H1 (cell line): ENCODE measurements at regions not wholly inside any gene's neighbourhood (a gene's known extent, or its start where the extent isn't known, plus 50 kb on each side); places are given as distances from the start of the nearest gene placed in this dataset.

Experiments used
- CTCF ChIA-PET: fragments of 300-600 bp; sonication (Branson Sonifier 250); formaldehyde crosslinking; loops from one replicate; lab custom pipeline; 2021; ENCODE audit not compliant: partially characterized antibody; lab: Charles Lee
- POLR2A ChIA-PET: fragments of 300-600 bp; sonication (Branson Sonifier 250); formaldehyde crosslinking; loops from one replicate; lab custom pipeline; 2021; ENCODE audit warnings: inconsistent platforms; ENCODE audit not compliant: partially characterized antibody; lab: Charles Lee
- DNase-seq, 2 experiments: peaks; one replicate each; pipeline versions ENCODE4 v3.0.0 to v3.0.0-alpha.2; 2010 to 2022; ENCODE audit warnings: low spot score in 2 of 2, low read depth in 1 of 2, mixed read lengths in 1 of 2
- FAIRE-seq: peaks from 2 replicates; lab custom pipeline; 2011; peaks lifted over from hg19 to GRCh38; lab: Jason Lieb, UNC
- H2AFZ ChIP-seq: 2 replicates; pipeline ENCODE4 v1.8.1; 2012; ENCODE audit warnings: low read length, inconsistent platforms
- H2AK5ac ChIP-seq: 2 replicates; pipeline ENCODE4 v1.6.1; 2013; ENCODE audit warnings: low read depth, low read length
- H2BK120ac ChIP-seq: replicated peaks from 2 replicates; pipeline ENCODE3; 2013; ENCODE audit warnings: low read depth, low read length, inconsistent platforms
- H2BK12ac ChIP-seq: 2 replicates; pipeline ENCODE4 v1.6.1; 2013; ENCODE audit warnings: low read depth, low read length
- H2BK15ac ChIP-seq: 2 replicates; pipeline ENCODE4 v1.6.1; 2013; ENCODE audit warnings: low read length
- H2BK20ac ChIP-seq: 2 replicates; pipeline ENCODE4 v1.6.1; 2013; ENCODE audit warnings: low read length
- H2BK5ac ChIP-seq: 2 replicates; pipeline ENCODE4 v1.6.1; 2013; ENCODE audit warnings: low read depth, low read length
- H3K14ac ChIP-seq: 2 replicates; pipeline ENCODE4 v1.6.1; 2013; ENCODE audit warnings: inconsistent platforms; ENCODE audit not compliant: insufficient read length
- H3K18ac ChIP-seq: 2 replicates; pipeline ENCODE4 v1.6.1; 2013; ENCODE audit warnings: low read length; ENCODE audit errors: extremely low read depth
- H3K23ac ChIP-seq: 2 replicates; pipeline ENCODE4 v1.6.1; 2013; ENCODE audit warnings: inconsistent platforms; ENCODE audit not compliant: insufficient read length
- H3K23me2 ChIP-seq: 2 replicates; pipeline ENCODE4 v1.6.1; 2013; ENCODE audit warnings: low read depth, low read length
- H3K27ac ChIP-seq: 2 replicates; pipeline ENCODE4 v1.6.1; 2011; ENCODE audit warnings: low read depth, low read length, inconsistent platforms
- H3K27me3 ChIP-seq, 4 experiments: replicated peaks in 1 of 4; 1 replicate in 1 of 4; 2 replicates in 3 of 4; pipeline versions ENCODE4 v1.6.1 to v1.8.1; 2011 to 2013; ENCODE audit warnings: low read length in 3 of 4, mild to moderate bottlenecking in 3 of 4, inconsistent platforms in 2 of 4, mixed read lengths in 2 of 4, moderate library complexity in 1 of 4; ENCODE audit not compliant: control insufficient read depth in 3 of 4, insufficient read depth in 3 of 4; ENCODE audit errors: extremely low read depth in 1 of 4
- H3K36me3 ChIP-seq, 4 experiments: 2 replicates each; pipeline versions ENCODE4 v1.6.1 to v1.8.1; 2011 to 2013; ENCODE audit warnings: mild to moderate bottlenecking in 4 of 4, low read length in 3 of 4, moderate library complexity in 2 of 4, control low read depth in 1 of 4, inconsistent platforms in 1 of 4; ENCODE audit not compliant: insufficient read depth in 4 of 4, control insufficient read depth in 2 of 4
- H3K4ac ChIP-seq: replicated peaks from 2 replicates; pipeline ENCODE3; 2013; ENCODE audit warnings: low read length, low read depth, mixed read lengths, inconsistent platforms; ENCODE audit not compliant: insufficient read length
- H3K4me1 ChIP-seq, 4 experiments: replicated peaks in 1 of 4; 1 replicate in 1 of 4; 2 replicates in 3 of 4; pipeline versions ENCODE4 v1.6.1 to v1.8.1; 2011 to 2013; ENCODE audit warnings: low read length in 3 of 4, inconsistent platforms in 2 of 4, mixed read lengths in 1 of 4; ENCODE audit not compliant: insufficient read depth in 4 of 4, control insufficient read depth in 3 of 4
- H3K4me2 ChIP-seq, 2 experiments: 2 replicates each; pipeline versions ENCODE4 v1.6.1 to v1.8.1; 2011 to 2013; ENCODE audit warnings: low read depth in 2 of 2, low read length in 2 of 2, control low read depth in 1 of 2, inconsistent platforms in 1 of 2, mild to moderate bottlenecking in 1 of 2; ENCODE audit not compliant: insufficient read depth in 1 of 2
- H3K4me3 ChIP-seq, 4 experiments: fragments of 200-600, 300-600 bp in 1 of 4; sonication (generic), shearing (Covaris generic), sonication (Bioruptor Twin) in 1 of 4; 2 replicates each; pipeline versions ENCODE4 v1.5.1 to v1.8.1; 2011 to 2016; ENCODE audit warnings: low read length in 4 of 4, low read depth in 3 of 4, control low read depth in 2 of 4, inconsistent platforms in 2 of 4, mild to moderate bottlenecking in 2 of 4, mixed read lengths in 1 of 4, moderate library complexity in 1 of 4; ENCODE audit not compliant: insufficient read depth in 2 of 4; ENCODE audit errors: extremely low read depth in 1 of 4
- H3K56ac ChIP-seq: replicated peaks from 2 replicates; pipeline ENCODE3; 2013; ENCODE audit warnings: low read depth, mild to moderate bottlenecking, mixed read lengths, low read length, inconsistent platforms; ENCODE audit not compliant: insufficient read length
- H3K79me1 ChIP-seq: 2 replicates; pipeline ENCODE4 v1.6.1; 2013; ENCODE audit warnings: low read depth, low read length, control low read depth
- H3K79me2 ChIP-seq, 2 experiments: 2 replicates each; pipeline versions ENCODE4 v1.6.1 to v1.8.1; 2012 to 2013; ENCODE audit warnings: low read length in 2 of 2, mild to moderate bottlenecking in 2 of 2, inconsistent platforms in 1 of 2; ENCODE audit not compliant: insufficient read depth in 2 of 2, control insufficient read depth in 1 of 2
- H3K9ac ChIP-seq, 4 experiments: replicated peaks in 1 of 4; 1 replicate in 1 of 4; 2 replicates in 3 of 4; pipeline versions ENCODE4 v1.6.1 to v1.8.1; 2011 to 2013; ENCODE audit warnings: low read depth in 3 of 4, low read length in 3 of 4, control low read depth in 2 of 4, mild to moderate bottlenecking in 2 of 4, moderate library complexity in 2 of 4, inconsistent platforms in 1 of 4; ENCODE audit errors: extremely low read depth in 1 of 4
- H3K9me3 ChIP-seq, 2 experiments: 2 replicates each; pipeline versions ENCODE4 v1.6.1 to v1.8.1; 2012 to 2013; ENCODE audit warnings: mild to moderate bottlenecking in 2 of 2, moderate library complexity in 2 of 2, control low read depth in 1 of 2, inconsistent platforms in 1 of 2, low read depth in 1 of 2, low read length in 1 of 2, mixed read lengths in 1 of 2; ENCODE audit not compliant: insufficient read depth in 2 of 2
- H4K20me1 ChIP-seq, 2 experiments: replicated peaks in 1 of 2; 2 replicates each; pipeline versions ENCODE3 to v1.8.1; 2011 to 2013; ENCODE audit warnings: inconsistent platforms in 2 of 2, low read length in 2 of 2, mild to moderate bottlenecking in 1 of 2; ENCODE audit not compliant: insufficient read depth in 2 of 2, control insufficient read depth in 1 of 2
- H4K5ac ChIP-seq: 2 replicates; pipeline ENCODE4 v1.6.1; 2013; ENCODE audit warnings: low read length, low read depth, mixed read lengths, inconsistent platforms; ENCODE audit not compliant: insufficient read length
- H4K8ac ChIP-seq: 2 replicates; pipeline ENCODE4 v1.8.0; 2013; ENCODE audit warnings: mild to moderate bottlenecking, moderate library complexity, low read length, inconsistent platforms; ENCODE audit not compliant: insufficient read depth; ENCODE audit errors: extremely low read depth
- H4K91ac ChIP-seq: replicated peaks from 2 replicates; pipeline ENCODE3; 2013; ENCODE audit warnings: low read length, mixed read lengths, inconsistent platforms; ENCODE audit not compliant: insufficient read length
- POLR2AphosphoS5 ChIP-seq: IDR thresholded peaks from 2 replicates; pipeline ENCODE4 v1.6.1; 2011; ENCODE audit warnings: low read depth, low read length
- SAP30 ChIP-seq: fragments of 300-600 bp; sonication (generic); IDR thresholded peaks from 2 replicates; pipeline ENCODE4 v1.7.1; 2012; ENCODE audit warnings: low read length, moderate library complexity, mild to moderate bottlenecking, inconsistent platforms; ENCODE audit not compliant: insufficient read depth, insufficient replicate concordance
- WGBS, 2 experiments: shearing (Covaris generic) in 1 of 2; methylation state at CpG; one replicate each; pipeline versions ENCODE4 v1.1.6 to v1.1.7; 2013 to 2015; ENCODE audit warnings: low lambda C conversion rate in 2 of 2, mixed read lengths in 2 of 2, inconsistent platforms in 1 of 2, low coverage in 1 of 2, missing lambda C conversion rate in 1 of 2; ENCODE audit not compliant: insufficient replicate concordance in 2 of 2, insufficient coverage in 1 of 2, insufficient read length in 1 of 2; ENCODE audit errors: extremely low coverage in 1 of 2, missing lambda C conversion rate in 1 of 2; 5-methylcytosine and 5-hydroxymethylcytosine counted together

- Histone ChIP-seq H4K91ac (no peak overlapping the region), H3K4ac (no peak overlapping the region), H3K79me2 (no peaks in the 10 kb centered on the region), H4K20me1 (no peaks in the 10 kb centered on the region), H4K5ac (no peak overlapping the region), H2BK5ac (no peak overlapping the region), H2BK15ac (no peak overlapping the region), H4K8ac (no peak overlapping the region), H2AK5ac (no peak overlapping the region), H3K79me1 (no peaks in the 10 kb centered on the region), H3K14ac (no peak overlapping the region), H3K56ac (no peak overlapping the region), H2AFZ (no peak overlapping the region), H2BK20ac (no peak overlapping the region), H3K23me2 (no peaks in the 10 kb centered on the region; the same call in 1 of the 2 replicates), H3K18ac (no peak overlapping the region), H3K9ac (no peak overlapping the region), H3K27ac (no peak overlapping the region), H3K27me3 (peaks cover 0 to 1% (median 0%) of the 10 kb centered on the region in 4 experiments; a peak in 1 of 7 replicates), H3K23ac (no peak overlapping the region), H2BK120ac (no peak overlapping the region), H2BK12ac (no peak overlapping the region), H3K36me3 (no peaks in the 10 kb centered on the region), H3K9me3 (no peaks in the 10 kb centered on the region), H3K4me2 (no peak overlapping the region), H3K4me3 (no peak overlapping the region), H3K4me1 (no peaks in the 10 kb centered on the region)
- ChIA-PET CTCF (no interaction called here), POLR2A (no interaction called here)
- FAIRE-seq: no peak
- DNase-seq: no peak
- no peak for TF ChIP-seq POLR2AphosphoS5
- TF ChIP-seq SAP30: no peak
- 96% methylated on average over 1 of the region's 1 CpG; no CpG with 5 or more reads in 1 of the 2 experiments for WGBS, 2 experiments
Observed at GRCh38 chr4:19752599-19752998, 499.1 kb upstream of the SLIT2 start.
